GM12872 (cell line): ENCODE measurements at regions not wholly inside any gene's neighbourhood (a gene's known extent, or its start where the extent isn't known, plus 50 kb on each side); places are given as distances from the start of the nearest gene placed in this dataset.

ENCODE experiments used
- TF ChIP-seq, protein P1 (sequence below): IDR thresholded peaks from 3 replicates; pipeline ENCODE4 v1.5.1; 2011; ENCODE audit warnings: low read depth, mild to moderate bottlenecking, low read length, moderate library complexity; ENCODE audit not compliant: insufficient read depth

DNA sequence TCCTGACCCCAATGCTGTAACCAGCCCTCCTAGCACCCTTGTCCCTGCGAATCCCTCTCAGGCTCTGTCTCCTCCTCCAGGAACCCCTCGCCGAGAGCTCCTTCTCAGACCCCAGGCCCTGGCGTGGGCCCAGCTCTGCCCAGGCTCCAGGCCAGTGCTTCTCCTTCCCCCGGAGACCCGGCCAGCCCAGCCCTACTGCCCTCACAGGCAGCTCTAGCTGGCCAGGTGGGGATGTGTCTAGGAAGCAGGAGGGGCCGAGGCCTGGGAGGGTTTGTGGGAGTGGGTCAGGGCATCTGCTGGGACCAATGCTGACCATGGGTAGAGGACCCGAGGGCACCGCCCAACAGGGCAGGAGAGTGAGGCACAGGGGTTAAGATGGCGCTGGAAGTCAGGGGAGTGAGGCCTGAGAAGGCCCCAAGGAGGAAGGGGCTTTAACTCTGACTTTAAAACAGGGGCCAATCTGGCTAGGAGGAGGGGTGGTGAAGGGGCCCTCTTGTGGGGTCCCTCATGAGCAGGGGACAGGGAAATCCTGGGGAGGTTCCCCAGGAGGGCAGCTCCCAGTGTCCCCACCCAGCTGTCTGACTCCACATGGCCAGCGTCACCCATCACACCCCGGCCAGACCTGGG lies 64.7 kb upstream of the NKX1-1 start:
- TF ChIP-seq, protein P1, sequence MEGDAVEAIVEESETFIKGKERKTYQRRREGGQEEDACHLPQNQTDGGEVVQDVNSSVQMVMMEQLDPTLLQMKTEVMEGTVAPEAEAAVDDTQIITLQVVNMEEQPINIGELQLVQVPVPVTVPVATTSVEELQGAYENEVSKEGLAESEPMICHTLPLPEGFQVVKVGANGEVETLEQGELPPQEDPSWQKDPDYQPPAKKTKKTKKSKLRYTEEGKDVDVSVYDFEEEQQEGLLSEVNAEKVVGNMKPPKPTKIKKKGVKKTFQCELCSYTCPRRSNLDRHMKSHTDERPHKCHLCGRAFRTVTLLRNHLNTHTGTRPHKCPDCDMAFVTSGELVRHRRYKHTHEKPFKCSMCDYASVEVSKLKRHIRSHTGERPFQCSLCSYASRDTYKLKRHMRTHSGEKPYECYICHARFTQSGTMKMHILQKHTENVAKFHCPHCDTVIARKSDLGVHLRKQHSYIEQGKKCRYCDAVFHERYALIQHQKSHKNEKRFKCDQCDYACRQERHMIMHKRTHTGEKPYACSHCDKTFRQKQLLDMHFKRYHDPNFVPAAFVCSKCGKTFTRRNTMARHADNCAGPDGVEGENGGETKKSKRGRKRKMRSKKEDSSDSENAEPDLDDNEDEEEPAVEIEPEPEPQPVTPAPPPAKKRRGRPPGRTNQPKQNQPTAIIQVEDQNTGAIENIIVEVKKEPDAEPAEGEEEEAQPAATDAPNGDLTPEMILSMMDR = no peak

DNA sequence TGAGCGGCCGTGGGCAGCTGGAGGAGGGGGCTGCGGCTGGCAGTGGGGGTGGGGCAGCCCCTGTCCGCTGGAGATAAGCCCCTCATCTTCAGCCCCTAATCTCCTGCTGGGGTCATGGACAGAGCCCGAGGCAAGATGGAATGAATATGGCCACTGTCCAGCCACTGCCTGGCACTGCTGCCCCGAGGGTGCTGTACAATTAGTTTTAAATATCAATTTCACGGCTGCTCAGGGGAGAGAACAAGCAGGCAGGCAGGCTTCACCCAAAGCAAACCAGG lies 64.1 kb upstream of the NKX1-1 start:
- TF ChIP-seq, protein P1 = no peak

DNA sequence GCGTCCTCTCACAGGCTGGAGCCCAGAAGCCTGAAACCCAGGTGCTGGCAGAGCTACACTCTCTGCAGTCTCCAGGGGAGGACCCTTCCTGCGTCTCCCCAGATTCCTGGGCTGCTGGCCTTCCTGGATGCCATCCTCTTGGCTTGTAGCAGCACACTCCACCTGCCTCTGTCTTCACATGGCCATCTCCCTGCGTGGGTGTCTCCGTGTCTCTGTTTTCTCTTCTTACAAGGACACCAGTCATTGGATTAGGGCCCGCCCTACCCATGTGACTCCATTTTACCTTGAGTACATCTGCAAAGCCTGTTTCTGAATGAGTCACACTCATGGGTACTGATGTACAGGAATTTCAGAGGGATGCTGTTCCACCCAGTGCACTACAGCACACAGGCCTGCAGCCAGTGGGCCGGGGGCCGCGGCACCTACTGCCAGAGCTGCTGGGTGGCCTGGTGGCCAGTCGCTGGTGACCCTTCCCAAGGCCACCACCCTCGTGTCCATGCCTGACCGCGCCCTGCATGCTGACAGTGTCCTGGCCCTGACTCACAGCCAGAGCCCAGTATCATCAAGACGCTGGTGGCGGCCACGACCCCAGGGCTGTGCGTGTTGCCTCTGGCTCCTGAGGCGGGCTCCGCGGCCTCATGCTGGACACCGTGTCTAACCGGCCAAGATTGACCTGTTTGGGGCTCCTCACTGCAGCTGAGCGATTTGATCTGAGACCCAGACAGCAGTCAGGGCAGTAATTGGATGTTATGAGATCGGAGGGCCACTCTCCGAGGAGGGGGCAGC lies 63.6 kb upstream of the NKX1-1 start:
- TF ChIP-seq, protein P1 = no peak

DNA sequence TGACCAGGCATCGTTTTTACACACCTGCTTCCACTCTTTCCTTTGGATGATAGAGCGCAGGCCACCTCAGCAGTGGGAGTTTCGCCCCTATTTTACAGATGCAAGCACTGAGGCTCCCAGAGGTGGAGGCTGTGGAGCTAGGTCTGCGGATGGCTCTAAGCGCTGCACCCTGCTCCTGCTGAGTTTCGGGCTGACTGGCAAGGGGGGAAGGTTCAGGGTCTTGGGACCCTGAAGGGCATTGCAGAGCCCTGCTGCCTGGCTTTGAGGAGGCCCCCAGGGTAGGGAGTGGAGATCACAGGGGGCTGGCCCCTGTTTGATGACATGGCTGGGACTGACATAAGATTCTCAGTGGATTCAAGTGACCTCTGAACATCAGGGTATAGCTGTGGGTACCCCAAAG lies 62.8 kb upstream of the NKX1-1 start:
- TF ChIP-seq, protein P1 = no peak

DNA sequence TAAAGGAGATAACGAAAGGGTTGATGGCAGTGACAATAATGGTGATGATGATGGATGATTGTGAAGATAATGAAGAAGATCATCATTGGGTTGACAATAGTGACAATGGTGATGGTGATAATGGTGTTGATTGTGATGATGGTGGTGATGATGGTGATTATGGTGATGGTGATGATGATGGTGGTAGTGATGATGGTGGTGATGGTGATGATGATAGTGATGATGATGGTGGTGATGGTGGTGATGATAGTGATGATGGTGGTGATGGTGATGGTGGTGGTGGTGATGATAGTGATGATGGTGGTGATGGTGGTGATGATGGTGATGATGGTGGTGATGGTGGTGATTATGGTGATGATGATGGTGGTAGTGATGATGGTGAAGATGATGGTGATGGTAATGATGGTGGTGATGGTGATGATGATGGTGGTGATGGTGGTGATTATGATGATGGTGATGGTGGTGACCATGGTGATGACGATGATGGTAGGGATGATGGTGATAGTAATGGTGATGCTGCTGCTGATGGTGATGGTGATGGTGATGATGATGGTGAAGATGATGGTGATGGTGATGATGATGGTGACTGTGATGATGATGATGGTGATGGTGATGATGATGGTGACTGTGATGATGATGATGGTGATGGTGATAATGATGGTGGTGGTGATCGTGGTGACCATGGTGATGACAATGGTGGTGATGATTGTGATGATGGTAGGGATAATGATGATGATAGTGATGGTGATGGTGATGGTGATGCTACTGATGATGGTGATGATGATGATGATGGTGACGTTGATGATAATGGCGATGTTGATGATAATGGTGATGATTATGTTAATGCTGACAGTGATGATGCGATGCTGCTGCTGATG lies 61.6 kb upstream of the NKX1-1 start:
- TF ChIP-seq, protein P1 = no peak

DNA sequence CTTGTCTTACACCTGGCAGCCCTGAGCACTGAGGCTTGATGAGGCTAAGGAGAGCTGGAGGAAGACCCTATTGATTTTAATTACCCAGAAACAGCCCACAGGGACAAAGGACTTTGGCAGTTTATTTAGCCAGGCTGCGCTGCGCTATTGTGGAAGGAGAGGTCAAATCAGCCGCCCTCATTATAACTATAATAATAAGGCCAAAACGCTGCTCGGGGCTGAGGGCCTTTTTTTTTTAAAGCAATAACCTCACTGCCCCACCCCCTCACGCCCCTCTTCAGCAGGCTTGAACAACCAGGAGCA lies 60.6 kb upstream of the NKX1-1 start:
- TF ChIP-seq, protein P1 = no peak

DNA sequence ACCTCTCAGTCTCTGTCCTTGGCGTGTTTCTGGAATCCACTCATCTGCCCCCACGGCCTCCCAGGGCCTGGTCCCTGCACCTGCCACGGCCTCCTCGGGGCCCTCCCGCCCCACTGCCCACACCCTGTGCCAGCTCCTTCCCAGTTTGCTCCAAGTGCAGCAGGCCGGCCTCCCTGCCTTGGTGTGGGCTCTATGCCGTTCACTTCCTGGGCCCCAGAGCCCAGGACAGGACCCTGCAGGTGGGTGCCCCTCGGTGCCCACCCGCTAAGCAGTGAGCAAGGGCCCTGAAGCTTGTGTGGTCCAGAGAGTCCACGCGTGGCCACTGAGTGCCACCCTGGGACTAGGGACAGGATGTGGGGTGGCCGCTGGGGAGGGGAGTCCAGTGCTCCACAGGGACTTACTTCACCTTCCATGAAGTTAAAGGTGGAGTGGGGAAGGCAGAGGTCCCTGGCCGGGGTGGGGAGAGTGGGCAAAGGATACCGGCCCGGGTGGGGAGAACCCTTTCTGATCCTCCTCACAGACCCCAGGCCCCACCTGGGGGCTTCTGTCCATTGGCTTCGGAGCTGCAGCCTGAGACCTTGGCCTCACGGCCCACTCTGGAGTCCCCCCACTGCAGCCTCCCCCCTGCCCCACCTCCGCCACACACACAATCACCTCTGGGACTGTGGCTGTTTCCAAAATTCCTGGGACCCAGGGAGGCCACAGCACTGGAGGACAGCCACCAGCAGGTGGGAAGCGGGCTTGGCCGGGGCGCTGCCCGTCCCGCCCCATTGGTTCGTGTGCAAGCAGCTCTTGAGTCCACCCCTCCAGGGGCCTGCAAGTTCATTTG lies 60.0 kb upstream of the NKX1-1 start:
- TF ChIP-seq, protein P1 = no peak
